Large intestine (tissue), 3 donors: ENCODE measurements at regions not wholly inside any gene's neighbourhood (a gene's known extent, or its start where the extent isn't known, plus 50 kb on each side); places are given as distances from the start of the nearest gene placed in this dataset.
A peak's percentile ranks its signal among the peaks of the same experiment; 100 is the strongest.

Experiments
- DNase-seq, 2 donors: peaks; one replicate each; pipeline versions ENCODE4 v3.0.0 to v3.0.0-alpha.2; 2013
- H3K27ac ChIP-seq: one replicate; pipeline ENCODE4 v1.5.1; 2013; ENCODE audit warnings: low read length
- H3K27me3 ChIP-seq: 2 replicates; pipeline ENCODE4 v1.6.1; 2013; ENCODE audit warnings: low read length; ENCODE audit not compliant: control insufficient read depth, insufficient read depth
- H3K36me3 ChIP-seq: 2 replicates; pipeline ENCODE4 v1.6.1; 2013; ENCODE audit warnings: low read length; ENCODE audit not compliant: control insufficient read depth, insufficient read depth
- H3K4me1 ChIP-seq: one replicate; pipeline ENCODE4 v1.6.1; 2013; ENCODE audit warnings: low read length; ENCODE audit not compliant: control insufficient read depth, insufficient read depth
- H3K4me3 ChIP-seq: one replicate; pipeline ENCODE4 v1.5.1; 2013; ENCODE audit warnings: low read length
- H3K9me3 ChIP-seq: one replicate; pipeline ENCODE4 v1.6.1; 2013; ENCODE audit warnings: mild to moderate bottlenecking, low read depth, low read length, moderate library complexity; ENCODE audit not compliant: control insufficient read depth
- WGBS: methylation state at CpG from one replicate; pipeline ENCODE4 v1.1.5; 2013; ENCODE audit warnings: low lambda C conversion rate; ENCODE audit not compliant: insufficient coverage; 5-methylcytosine and 5-hydroxymethylcytosine counted together

DNA sequence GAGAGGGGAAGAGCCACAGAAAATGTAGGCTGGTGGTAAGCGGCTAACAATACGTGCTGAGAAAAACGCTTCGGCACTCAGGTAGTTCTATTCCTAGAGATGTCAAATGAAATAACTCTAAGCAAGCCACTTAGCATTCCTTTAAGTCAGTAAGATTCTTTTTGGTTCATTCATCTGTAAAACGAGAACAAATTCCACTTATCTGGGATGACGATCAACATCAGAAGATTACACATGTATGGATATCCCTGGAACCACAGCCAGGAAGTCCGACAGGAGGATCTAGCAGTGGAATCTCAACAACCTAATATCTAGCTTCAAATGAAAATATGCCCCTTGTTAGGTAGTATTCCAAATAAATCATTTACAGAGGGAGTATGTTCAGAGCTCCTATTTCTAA lies 74.6 kb upstream of the CDKN3 start:
- no CpG with 5 or more reads among the region's 7 CpGs for WGBS
- H3K9me3 ChIP-seq, result no peaks in the 10 kb centered on the region
- DNase-seq, result no peak
- H3K4me1 ChIP-seq, result peaks cover 2% of the 10 kb centered on the region
- no peaks in the 10 kb centered on the region for H3K36me3 ChIP-seq
- no peaks in the 10 kb centered on the region for H3K27me3 ChIP-seq
- H3K27ac ChIP-seq, result no peak overlapping the region
- H3K4me3 ChIP-seq, result no peak overlapping the region

DNA sequence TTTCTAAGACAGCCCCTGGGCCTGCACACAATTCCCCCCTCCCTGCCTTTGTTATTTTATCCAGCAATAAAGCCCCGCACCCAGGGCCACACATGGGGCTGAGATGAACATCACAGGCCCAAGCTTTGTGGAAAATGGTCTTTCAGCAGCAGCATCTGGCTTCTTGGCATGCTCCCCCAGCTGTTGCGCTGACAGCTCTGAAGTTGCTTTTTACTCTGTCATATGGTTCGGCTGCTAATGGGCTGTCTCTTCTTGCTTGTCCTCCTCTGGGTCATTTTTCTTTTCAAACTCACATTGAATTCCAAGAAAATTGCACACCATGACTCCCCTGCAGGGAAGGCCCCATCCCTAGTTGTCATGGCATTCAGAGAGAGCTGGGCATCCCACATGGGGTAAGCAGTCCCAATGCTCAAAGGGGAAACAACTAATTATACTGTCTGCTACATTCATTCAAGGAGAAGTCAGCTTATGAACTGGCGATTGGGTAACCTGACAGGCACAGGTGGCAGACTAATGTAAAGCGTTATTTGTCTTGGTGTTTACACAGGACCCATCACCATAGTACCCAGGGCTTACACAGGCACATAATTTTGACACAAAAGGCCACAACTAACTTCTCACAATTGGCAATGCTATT lies 74.0 kb upstream of the CDKN3 start:
- H3K9me3 ChIP-seq, result no peaks in the 10 kb centered on the region
- peaks cover 2% of the 10 kb centered on the region for H3K4me1 ChIP-seq
- no peaks in the 10 kb centered on the region for H3K27me3 ChIP-seq
- no peak overlapping the region for H3K4me3 ChIP-seq
- no CpG with 5 or more reads among the region's 5 CpGs for WGBS
- DNase-seq, result no peak
- H3K27ac ChIP-seq, result no peak overlapping the region
- H3K36me3 ChIP-seq, result no peaks in the 10 kb centered on the region

DNA sequence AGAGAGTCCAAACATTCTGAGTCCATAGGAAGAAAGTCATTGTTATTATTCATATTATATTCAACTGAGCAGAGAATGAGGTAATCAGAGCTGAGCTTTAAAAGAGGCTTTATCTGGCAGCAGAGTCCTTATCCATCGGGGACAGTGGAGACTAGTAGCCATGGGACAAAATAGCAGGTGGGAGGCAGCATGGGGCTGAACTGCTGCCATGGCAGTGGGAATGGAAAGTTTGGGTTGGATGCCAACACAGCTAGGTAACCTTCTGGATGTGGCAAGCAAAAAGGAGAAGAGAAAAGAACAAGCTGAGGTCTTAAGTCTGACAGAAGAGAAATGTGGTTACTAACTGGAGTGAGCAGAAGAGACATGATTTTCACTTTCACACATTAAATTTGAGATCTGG lies 71.0 kb upstream of the CDKN3 start:
- H3K27me3 ChIP-seq, result no peaks in the 10 kb centered on the region
- no peaks in the 10 kb centered on the region for H3K36me3 ChIP-seq
- H3K4me1 ChIP-seq, result peaks cover 2% of the 10 kb centered on the region
- no CpG with 5 or more reads among the region's 1 CpG for WGBS
- no peak overlapping the region for H3K4me3 ChIP-seq
- H3K9me3 ChIP-seq, result no peaks in the 10 kb centered on the region
- no peak for DNase-seq
- no peak overlapping the region for H3K27ac ChIP-seq

GRCh38 chr14:54329082-54329695 lies 67.6 kb upstream of the CDKN3 start:
- Histone ChIP-seq H3K27me3 (no peaks in the 10 kb centered on the region), H3K4me3 (no peak overlapping the region), H3K9me3 (no peaks in the 10 kb centered on the region), H3K27ac (no peak overlapping the region), H3K4me1 (no peaks in the 10 kb centered on the region), H3K36me3 (no peaks in the 10 kb centered on the region)
- DNase-seq, result peak in 1 of 2 donors; percentile 55
- 0% methylated on average over 1 of the region's 11 CpGs for WGBS

DNA sequence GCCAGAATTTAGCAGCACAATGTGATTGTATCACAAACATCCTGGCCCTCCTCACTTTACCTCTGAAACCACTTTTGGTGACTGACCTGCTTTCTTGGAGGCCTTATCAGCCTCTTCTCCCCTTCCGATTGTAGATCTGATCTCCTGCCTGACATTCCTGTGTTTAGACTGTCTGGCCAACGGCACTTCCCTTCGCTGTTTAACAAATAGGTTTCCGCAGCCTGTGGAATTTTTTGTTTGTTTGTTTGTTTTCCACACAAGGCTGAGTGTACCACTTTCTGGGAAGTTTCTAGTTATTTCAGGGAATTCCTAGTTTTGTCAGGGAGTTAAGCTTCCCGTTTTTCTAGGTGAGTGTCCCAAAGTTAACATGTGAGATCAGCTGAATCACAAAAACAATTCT lies 65.9 kb upstream of the CDKN3 start:
- Histone ChIP-seq H3K4me1 (no peaks in the 10 kb centered on the region), H3K36me3 (no peaks in the 10 kb centered on the region), H3K4me3 (no peak overlapping the region), H3K27me3 (no peaks in the 10 kb centered on the region), H3K9me3 (no peaks in the 10 kb centered on the region), H3K27ac (no peak overlapping the region)
- 93% methylated on average over 3 of the region's 5 CpGs for WGBS
- no peak for DNase-seq

- H3K27me3 ChIP-seq, result no peaks in the 10 kb centered on the region
- no peaks in the 10 kb centered on the region for H3K4me1 ChIP-seq
- 100% methylated on average over 1 of the region's 5 CpGs for WGBS
- H3K36me3 ChIP-seq, result no peaks in the 10 kb centered on the region
- H3K4me3 ChIP-seq, result no peak overlapping the region
- DNase-seq, result no peak
- H3K27ac ChIP-seq, result no peak overlapping the region
- no peaks in the 10 kb centered on the region for H3K9me3 ChIP-seq
Observed at GRCh38 chr14:54331516-54331915, 65.3 kb upstream of the CDKN3 start.

DNA sequence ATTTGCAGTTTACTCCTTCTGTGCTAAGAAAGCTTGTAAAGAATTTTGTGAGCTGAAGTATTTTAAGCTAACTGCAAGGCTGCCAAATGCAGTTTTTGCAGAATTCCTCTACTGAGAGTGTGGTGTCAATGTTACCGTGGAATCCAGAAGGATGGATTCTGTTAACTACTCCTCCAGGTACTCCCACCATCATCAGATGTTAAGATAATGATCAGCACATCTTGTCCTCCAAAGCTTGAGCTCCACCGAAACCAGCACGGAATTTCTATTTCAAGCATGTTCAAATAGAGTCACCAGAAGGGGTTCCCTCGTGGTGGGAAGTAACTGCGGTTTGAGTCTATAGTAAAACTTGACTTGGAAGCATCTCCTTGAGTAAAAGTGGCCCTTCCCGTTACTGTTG lies 64.3 kb upstream of the CDKN3 start:
- Histone ChIP-seq H3K36me3 (no peaks in the 10 kb centered on the region), H3K27ac (no peak overlapping the region), H3K27me3 (no peaks in the 10 kb centered on the region), H3K4me1 (no peaks in the 10 kb centered on the region), H3K4me3 (no peak overlapping the region), H3K9me3 (no peaks in the 10 kb centered on the region)
- no peak for DNase-seq
- 100% methylated on average over 2 of the region's 6 CpGs for WGBS

DNA sequence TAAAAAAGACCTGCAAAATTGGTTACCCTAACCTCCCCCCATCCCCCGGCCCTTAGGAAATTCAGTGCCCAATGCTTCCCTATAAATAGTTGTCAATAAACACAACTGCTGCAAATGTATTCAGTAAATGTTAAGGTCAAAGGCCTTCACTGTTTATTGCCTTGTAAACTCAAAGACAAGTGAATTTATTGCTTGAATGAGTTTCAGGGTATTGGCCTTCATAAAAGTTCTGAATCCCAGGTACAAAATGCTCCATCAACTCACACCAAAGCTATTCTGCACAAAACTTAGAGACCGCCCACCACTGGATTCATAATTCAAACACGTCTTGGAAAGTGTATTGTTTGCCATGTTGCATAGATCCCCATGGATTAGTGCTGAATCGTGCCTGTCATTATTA lies 63.3 kb upstream of the CDKN3 start:
- 0% methylated on average over 1 of the region's 4 CpGs for WGBS
- peak in 1 of 2 donors; percentile 59 for DNase-seq

DNA sequence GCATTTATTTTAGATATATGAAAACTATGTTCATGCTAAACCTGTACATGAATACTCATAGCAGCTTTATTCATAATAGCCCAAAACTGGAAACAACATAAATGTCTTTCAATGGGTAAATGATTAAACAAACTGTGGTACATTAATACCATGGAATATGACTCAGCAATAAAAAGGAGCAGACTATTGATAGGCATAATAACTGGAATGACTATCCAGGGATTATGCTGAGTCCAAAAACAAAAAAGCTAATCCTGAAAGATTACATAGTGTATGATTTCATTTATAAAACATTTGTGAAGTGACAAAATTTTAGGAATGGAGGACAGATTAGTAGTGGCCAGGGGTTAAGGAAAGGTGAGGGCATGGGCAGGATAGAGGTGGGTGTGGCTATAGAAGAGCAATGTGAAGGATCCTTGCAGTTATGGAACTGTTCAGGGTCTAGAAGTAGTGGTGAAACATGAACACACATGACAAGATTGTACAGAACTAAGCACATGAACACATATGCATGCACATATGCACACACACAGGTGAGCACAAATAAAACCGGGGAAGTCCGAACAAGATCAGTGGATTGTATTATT lies 61.1 kb upstream of the CDKN3 start:
- H3K36me3 ChIP-seq, result no peaks in the 10 kb centered on the region
- no CpG with 5 or more reads among the region's 2 CpGs for WGBS

More for the DNA sequence above, 63.3 kb upstream of the CDKN3 start:
- no peak overlapping the region for H3K4me3 ChIP-seq
- no peaks in the 10 kb centered on the region for H3K9me3 ChIP-seq
- H3K36me3 ChIP-seq, result no peaks in the 10 kb centered on the region
- H3K4me1 ChIP-seq, result no peaks in the 10 kb centered on the region
- H3K27ac ChIP-seq, result no peak overlapping the region
- H3K27me3 ChIP-seq, result no peaks in the 10 kb centered on the region

DNA sequence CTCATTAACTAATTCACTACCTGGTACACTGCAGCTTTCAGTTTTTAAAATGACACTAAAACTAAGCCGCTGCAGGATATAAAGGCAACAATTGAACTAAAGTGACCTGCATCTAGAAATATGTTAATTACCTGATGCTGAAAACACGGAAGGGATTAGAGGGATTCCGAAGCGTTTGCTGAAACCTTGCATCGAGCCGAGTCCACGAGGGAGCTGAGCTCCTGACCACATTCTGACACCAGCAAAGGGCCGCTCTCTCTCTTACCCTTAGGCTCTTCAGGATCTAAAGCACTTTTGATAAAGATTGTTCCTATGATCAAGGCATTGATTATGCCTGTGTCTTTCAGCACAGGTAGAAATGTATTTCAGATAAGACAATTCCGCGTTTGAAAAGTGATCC lies 59.5 kb upstream of the CDKN3 start:
- Histone ChIP-seq H3K27ac (no peak overlapping the region), H3K27me3 (no peaks in the 10 kb centered on the region), H3K36me3 (no peaks in the 10 kb centered on the region), H3K4me1 (no peaks in the 10 kb centered on the region), H3K9me3 (no peaks in the 10 kb centered on the region), H3K4me3 (no peak overlapping the region)
- 100% methylated on average over 1 of the region's 10 CpGs for WGBS
- DNase-seq, result no peak

More for the DNA sequence above, 61.1 kb upstream of the CDKN3 start:
- Histone ChIP-seq H3K27me3 (no peaks in the 10 kb centered on the region), H3K9me3 (no peaks in the 10 kb centered on the region), H3K4me3 (no peak overlapping the region), H3K27ac (no peak overlapping the region), H3K4me1 (no peaks in the 10 kb centered on the region)
- no peak for DNase-seq
